HG02798 (cell line): ENCODE measurements at regions not wholly inside any gene's neighbourhood (a gene's known extent, or its start where the extent isn't known, plus 50 kb on each side); places are given as distances from the start of the nearest gene placed in this dataset.
"Not testable (repeated sequence)": the region's sequence is repeated elsewhere in the genome, so short reads cannot be mapped to it uniquely, and the experiment has no call there.

Source experiments
- ATAC-seq: cut with Tn5 transposase; IDR thresholded peaks from one replicate; pipeline ENCODE4 v1.9.1; 2021; ENCODE audit warnings: mild to moderate bottlenecking; ENCODE audit not compliant: unreplicated experiment, poor library complexity

DNA sequence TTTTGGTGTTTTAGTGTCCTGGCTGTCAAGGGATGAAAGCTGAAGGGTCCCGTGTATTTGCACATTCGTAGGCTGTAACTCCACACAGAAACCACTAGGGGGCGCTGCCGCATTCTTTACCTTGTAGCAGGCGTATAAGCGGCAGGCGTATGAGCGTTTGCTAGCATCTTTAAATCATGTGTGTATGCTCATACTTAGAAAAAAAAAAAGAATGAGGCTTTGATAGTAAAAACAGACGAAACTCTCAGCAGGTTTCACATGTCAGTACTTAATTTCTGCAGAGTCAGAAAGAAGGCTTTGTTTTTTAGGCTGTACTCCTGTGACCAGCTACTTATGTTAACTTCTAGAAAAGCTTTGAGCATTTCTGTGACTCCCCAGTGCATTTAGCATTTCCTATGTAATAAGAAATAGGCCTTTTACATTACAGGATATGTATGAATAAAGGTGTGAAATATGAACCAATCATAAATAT is 218.8 kb upstream of the ADAMTSL1 start:
- ATAC-seq = peak; percentile 96

GRCh38 chr9:18255747-18256146 is 218.2 kb upstream of the ADAMTSL1 start:
- ATAC-seq = no peak

GRCh38 chr9:18256568-18256967 is 217.4 kb upstream of the ADAMTSL1 start:
- ATAC-seq = no peak

DNA sequence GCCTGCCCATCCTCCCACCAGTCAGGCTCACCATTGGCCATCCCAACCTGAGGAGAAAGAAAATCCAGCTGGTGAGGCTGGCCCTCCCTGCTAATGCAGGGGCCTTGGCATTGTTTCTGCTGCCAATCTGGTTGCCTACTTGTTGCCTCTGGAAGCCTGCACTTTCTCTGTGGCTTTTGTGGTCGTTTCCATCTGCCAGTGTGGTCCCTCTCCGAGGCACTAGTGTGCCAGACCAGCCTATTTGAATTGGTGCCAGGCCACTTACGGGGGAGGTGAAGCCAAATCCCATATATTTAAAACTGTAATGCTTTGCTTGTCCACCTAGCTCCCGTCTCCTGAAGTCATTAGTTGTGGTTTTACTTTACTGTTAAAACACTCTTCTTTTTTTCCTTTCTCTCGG is 213.4 kb upstream of the ADAMTSL1 start:
- no peak for ATAC-seq

DNA sequence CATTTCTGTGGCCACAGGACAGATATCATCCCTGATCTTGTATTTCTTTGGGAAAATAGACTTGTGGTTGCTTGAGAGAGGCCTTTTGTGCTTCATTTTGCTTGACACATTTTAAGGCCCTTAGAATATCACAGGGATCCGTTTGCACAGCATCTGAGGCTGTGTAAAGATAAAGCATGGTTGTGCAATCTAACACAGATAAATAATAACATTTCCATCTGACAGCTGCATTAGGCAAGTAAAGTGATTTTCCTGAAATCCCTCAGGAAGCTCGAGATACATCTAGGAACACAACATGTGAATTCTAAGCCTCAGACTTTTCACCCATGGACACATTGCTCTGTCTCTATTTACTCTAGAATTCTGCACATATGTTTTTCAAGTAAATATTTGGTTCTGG is 212.8 kb upstream of the ADAMTSL1 start:
- ATAC-seq = no peak

GRCh38 chr9:18263377-18263776 is 210.6 kb upstream of the ADAMTSL1 start:
- ATAC-seq = no peak

DNA sequence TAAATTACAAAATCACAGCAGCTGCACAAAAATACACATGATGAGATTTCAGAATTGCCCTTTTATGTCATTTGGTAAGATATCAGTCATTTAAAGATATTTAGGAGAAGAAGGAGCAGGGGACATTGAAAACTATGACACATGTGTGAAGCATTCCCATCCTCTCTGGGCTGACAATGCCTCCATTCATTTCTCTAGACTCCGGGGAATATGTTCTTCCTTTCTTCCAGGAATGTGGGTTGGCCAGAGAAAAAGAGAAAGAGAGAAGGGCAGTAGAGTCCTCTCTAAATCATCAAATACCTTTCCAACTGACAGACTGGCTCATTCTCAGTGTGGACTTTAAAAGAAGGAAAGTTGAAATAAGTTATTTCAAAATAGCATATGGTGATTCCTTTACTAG is 205.6 kb upstream of the ADAMTSL1 start:
- no peak for ATAC-seq

GRCh38 chr9:18269561-18269960 is 204.4 kb upstream of the ADAMTSL1 start:
- ATAC-seq = no peak

DNA sequence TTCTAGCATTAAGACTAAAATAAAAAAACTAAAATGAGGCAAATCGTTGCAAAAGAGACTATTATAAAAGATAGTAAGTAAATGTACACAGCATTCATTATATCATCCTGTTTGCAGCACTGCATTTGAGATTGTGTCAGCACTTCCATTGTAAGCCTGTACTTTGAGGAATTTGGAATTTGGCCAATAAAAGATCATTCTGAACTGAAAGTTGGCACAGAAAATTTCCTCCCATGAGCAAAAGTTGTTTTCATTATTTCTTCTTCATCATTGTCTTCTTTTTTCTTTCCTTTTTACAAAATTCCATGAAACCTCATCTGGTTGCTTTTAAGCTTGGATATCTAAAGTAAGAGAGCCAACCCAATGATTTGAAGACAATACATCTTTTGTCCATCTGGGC is 199.3 kb upstream of the ADAMTSL1 start:
- no peak for ATAC-seq

GRCh38 chr9:18275313-18275990 is 198.5 kb upstream of the ADAMTSL1 start:
- no peak for ATAC-seq

- ATAC-seq = no peak
Measured at GRCh38 chr9:18281291-18281690, 192.7 kb upstream of the ADAMTSL1 start.

DNA sequence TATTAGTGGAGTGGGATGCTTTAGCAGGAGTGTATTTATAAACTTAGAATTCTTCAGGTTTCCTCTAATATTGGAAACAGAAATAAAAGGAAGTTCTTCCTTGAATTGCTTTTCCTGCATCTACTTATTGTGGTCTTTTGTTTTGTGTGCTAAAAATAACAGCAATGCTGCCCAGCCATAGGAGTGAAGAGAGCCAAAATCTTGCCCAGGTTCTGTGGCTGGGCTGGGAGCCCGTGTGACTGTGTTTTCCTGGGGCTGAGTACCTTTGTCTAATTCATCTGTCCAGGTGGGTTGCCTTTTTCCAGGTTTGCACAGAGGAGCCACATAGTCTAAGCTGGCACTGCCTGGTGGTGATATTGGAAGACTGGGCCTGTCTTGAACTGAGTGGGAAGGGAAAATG is 179.7 kb upstream of the ADAMTSL1 start:
- no peak for ATAC-seq

DNA sequence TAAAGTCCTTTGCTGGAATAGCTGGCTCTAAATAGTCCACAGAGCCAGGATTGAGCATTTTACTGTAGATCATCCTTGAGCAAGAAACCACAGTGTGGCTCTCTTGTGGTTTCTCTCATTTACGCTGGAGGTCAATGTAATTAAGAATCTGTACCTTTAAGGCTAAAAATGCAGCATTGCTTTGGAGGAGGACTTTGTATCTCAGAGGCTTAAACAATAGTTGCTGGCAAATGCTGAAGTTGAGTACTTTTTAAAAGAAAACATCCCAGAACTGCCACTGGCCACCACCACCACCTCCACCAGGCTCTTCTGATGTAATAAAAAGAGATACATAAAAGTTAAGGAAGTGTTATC is 177.3 kb upstream of the ADAMTSL1 start:
- ATAC-seq = no peak

GRCh38 chr9:18297056-18297841 is 176.7 kb upstream of the ADAMTSL1 start:
- ATAC-seq = no peak

DNA sequence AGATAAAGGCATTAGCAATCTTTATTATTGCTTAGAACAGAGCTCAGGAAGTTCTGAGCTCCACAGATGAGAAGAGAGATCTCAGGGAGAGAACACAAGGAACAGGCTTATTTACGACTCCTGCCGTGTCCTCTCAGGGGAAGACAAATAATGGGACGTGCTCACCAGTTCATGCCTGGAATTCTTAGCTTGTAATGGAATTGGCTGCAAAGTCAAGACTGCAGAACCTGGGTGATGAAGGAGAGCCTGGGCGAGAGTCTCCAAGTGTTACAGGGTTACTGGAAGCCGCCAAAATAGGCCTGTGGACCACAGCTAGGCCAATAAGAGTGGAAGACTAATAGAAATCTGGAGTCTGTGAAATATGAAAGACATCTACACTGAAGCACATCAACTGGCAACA is 174.5 kb upstream of the ADAMTSL1 start:
- ATAC-seq = no peak

DNA sequence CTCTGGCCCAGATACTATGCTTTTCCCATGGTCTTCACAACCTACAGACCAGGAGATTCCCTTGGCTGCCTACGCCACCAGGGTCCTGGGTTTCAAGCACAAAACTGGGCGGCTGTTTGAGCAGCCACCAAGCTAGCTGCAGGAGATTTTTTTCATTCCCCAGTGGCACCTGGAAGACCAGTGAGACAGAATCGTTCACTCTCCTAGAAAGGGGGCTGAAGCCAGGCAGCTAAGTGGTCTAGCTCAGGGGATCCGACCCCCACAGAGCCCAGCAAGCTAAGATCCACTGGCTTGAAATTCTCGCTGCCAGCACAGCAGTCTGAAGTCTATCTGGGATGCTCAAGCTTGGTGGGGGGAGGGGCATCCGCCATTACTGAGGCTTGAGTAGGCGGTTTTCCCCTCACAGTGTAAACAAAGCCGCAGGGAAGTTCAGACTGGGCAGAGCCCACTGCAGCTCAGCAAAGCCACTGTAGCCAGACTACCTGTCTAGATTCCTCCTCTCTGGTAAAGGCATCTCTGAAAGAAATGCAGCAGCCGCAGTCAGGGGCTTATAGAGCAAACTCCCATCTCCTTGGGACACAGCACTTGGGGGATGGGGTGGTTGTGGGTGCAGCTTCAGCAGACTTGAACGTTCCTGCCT is 168.7 kb upstream of the ADAMTSL1 start:
- ATAC-seq = not testable (repeated sequence)

- ATAC-seq = no peak
Measured at GRCh38 chr9:18314316-18314715, 159.6 kb upstream of the ADAMTSL1 start.

DNA sequence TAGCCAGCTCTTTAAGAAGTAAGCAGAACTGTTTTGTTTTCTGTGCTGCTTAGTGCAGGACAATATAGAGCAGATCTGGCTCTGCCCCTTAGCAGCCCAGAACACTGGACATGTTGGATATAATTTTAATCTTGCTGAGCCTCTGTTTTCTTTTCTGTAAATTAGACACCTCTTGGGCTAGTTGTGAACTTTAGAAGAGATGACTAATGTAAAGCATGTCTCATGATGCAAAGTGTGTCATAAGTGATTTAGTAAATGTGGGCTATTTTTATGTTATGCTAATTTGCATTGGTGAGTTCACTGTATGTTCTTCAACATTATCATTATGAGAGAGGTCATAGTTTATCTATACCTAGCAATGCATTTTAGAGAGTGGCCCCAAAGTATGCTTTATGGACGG is 156.1 kb upstream of the ADAMTSL1 start:
- ATAC-seq = no peak

DNA sequence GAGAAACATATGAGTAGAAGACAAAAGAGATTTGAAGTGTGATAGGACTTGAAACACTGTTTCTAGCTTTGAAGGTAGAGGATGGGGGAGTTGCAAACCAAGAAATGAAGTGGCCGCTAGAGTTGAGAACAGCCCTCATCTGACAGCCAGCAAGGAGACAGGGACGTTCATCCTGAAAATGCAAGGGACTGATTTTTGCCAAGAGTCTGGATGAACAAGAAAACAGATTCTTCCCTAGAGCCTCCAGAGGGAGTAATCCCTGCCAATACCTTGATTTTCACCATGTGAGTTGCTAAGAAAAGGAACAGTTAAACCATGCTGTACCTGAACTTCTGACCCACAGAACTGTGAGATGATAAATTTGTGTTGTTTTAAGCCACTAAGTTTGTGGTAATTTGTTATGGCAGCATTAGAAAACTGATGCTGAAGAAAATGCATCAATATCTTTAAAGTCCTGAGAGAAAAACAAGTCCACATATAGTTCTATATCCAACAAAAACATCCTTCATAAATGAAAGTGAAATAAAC is 154.0 kb upstream of the ADAMTSL1 start:
- ATAC-seq = no peak

DNA sequence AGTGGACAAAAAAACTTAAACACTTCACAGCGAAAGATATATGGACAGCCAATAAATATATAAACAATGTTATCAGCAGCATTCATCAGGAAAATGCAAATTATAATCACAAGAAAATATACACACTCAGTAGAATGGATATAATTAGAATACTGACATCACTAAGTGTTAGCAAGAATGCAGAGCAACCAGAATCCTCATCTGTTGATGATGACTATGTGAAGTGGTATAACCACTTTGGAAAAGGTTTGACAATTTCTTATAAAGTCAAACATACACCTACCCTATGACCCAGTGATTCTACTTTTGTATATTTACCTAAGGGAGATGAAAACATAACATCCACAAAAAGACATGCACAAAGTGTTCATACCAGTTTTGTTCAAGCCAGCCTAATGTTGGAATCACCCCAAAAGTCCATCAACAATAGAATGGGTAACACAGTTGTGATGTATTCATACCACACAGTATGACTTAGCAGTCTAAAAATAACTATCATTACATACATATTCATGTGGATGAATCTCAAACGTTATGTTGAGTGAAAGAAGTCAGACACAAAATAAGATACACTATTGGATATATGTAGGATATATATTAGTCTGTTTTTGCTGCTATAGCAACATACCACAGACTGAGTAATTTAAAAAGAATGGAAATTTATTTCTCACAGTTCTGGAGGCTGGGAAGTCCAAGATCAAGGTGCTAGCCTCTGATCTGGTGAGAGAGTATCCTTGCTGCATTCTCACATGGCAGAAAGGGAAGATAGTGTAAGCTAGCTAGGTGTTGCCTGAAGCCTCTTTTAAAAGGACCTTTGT is 148.8 kb upstream of the ADAMTSL1 start:
- ATAC-seq = no peak

GRCh38 chr9:18325746-18326011 is 148.3 kb upstream of the ADAMTSL1 start:
- ATAC-seq = not testable (repeated sequence)
